Cardiac muscle cell (in vitro differentiated cells and primary cell): ENCODE measurements at regions not wholly inside any gene's neighbourhood (a gene's known extent, or its start where the extent isn't known, plus 50 kb on each side); places are given as distances from the start of the nearest gene placed in this dataset.

ENCODE experiments used
- DNase-seq, 2 donors: peaks; one replicate each; pipeline versions ENCODE4 v3.0.0 to v3.0.0-alpha.2; 2010 to 2017; ENCODE audit warnings: low read depth in 1 of 2, low spot score in 1 of 2
- H3K27ac ChIP-seq: fragments of 200-600 bp; sonication (generic); 2 replicates; pipeline ENCODE4 v1.5.1; 2016
- H3K27me3 ChIP-seq: fragments of 200-600 bp; sonication (generic); 2 replicates; pipeline ENCODE4 v1.6.0; 2016; ENCODE audit warnings: control low read depth
- H3K36me3 ChIP-seq: fragments of 200-600 bp; sonication (generic); 2 replicates; pipeline ENCODE4 v1.5.1; 2016; ENCODE audit warnings: control low read depth
- H3K4me1 ChIP-seq: fragments of 200-600 bp; sonication (generic); 2 replicates; pipeline ENCODE4 v1.8.1; 2017; ENCODE audit warnings: low read depth, mild to moderate bottlenecking, mixed run types
- H3K4me3 ChIP-seq: fragments of 200-600 bp; sonication (generic); 2 replicates; pipeline ENCODE4 v1.5.1; 2016; ENCODE audit warnings: mild to moderate bottlenecking
- H3K9me3 ChIP-seq: fragments of 200-600 bp; sonication (generic); 2 replicates; pipeline ENCODE4 v1.5.1; 2017; ENCODE audit warnings: low read depth, mild to moderate bottlenecking, control low read depth
- CTCF ChIP-seq: IDR thresholded peaks from 2 replicates; pipeline ENCODE4 v1.5.1; 2012; ENCODE audit warnings: low read depth, mild to moderate bottlenecking, low read length

- DNase-seq, result no peak
- no peak for TF ChIP-seq CTCF
Measured at GRCh38 chr5:8719796-8720195, 826.1 kb downstream of the SEMA5A start.

GRCh38 chr5:8720506-8720905 lies 825.4 kb downstream of the SEMA5A start:
- Histone ChIP-seq H3K4me3 (no peak overlapping the region), H3K27me3 (no peaks in the 10 kb centered on the region), H3K36me3 (no peaks in the 10 kb centered on the region), H3K27ac (no peak overlapping the region), H3K4me1 (no peaks in the 10 kb centered on the region), H3K9me3 (no peaks in the 10 kb centered on the region)
- peak in 1 of 2 donors; percentile 51 for DNase-seq
- no peak for TF ChIP-seq CTCF

More at GRCh38 chr5:8719796-8720195, 826.1 kb downstream of the SEMA5A start:
- H3K36me3 ChIP-seq, result no peaks in the 10 kb centered on the region
- H3K4me3 ChIP-seq, result no peak overlapping the region
- no peaks in the 10 kb centered on the region for H3K27me3 ChIP-seq
- no peaks in the 10 kb centered on the region for H3K9me3 ChIP-seq
- no peak overlapping the region for H3K27ac ChIP-seq
- H3K4me1 ChIP-seq, result no peaks in the 10 kb centered on the region

GRCh38 chr5:8721536-8721935 lies 824.3 kb downstream of the SEMA5A start:
- Histone ChIP-seq H3K9me3 (no peaks in the 10 kb centered on the region), H3K4me1 (no peaks in the 10 kb centered on the region), H3K27ac (no peak overlapping the region), H3K36me3 (no peaks in the 10 kb centered on the region), H3K27me3 (no peaks in the 10 kb centered on the region), H3K4me3 (no peak overlapping the region)
- TF ChIP-seq CTCF, result no peak
- DNase-seq, result no peak

GRCh38 chr5:8726383-8727036 lies 819.4 kb downstream of the SEMA5A start:
- no peak for DNase-seq
- TF ChIP-seq CTCF, result no peak
- Histone ChIP-seq H3K27ac (no peak overlapping the region), H3K9me3 (no peaks in the 10 kb centered on the region), H3K36me3 (no peaks in the 10 kb centered on the region), H3K27me3 (no peaks in the 10 kb centered on the region), H3K4me1 (no peaks in the 10 kb centered on the region), H3K4me3 (no peak overlapping the region)

GRCh38 chr5:8727396-8727795 lies 818.5 kb downstream of the SEMA5A start:
- Histone ChIP-seq H3K27ac (no peak overlapping the region), H3K36me3 (no peaks in the 10 kb centered on the region), H3K4me3 (no peak overlapping the region), H3K27me3 (no peaks in the 10 kb centered on the region), H3K4me1 (no peaks in the 10 kb centered on the region), H3K9me3 (no peaks in the 10 kb centered on the region)
- DNase-seq, result peak in 1 of 2 donors; percentile 4
- no peak for TF ChIP-seq CTCF
